ENCODE measurements at regions not wholly inside any gene's neighbourhood (a gene's known extent, or its start where the extent isn't known, plus 50 kb on each side); places are given as distances from the start of the nearest gene placed in this dataset.

GRCh38 chr5:91607675-91608074 is 224.6 kb upstream of the ARRDC3 start:
- no peak for TF ChIP-seq CTCF (conservative IDR thresholded peaks at IDR 0.05 in 1 of 2, IDR thresholded peaks at IDR 0.05 in 1 of 2; ENCODE audit: extremely low read depth in 1 of 2, insufficient read depth in 1 of 2, low read depth in 1 of 2, low read length in 2 of 2)
- no peak for TF ChIP-seq EZH2 (IDR thresholded peaks at IDR 0.05; ENCODE audit: borderline replicate concordance, low read length)
